ENCODE measurements at regions not wholly inside any gene's neighbourhood (a gene's known extent, or its start where the extent isn't known, plus 50 kb on each side); places are given as distances from the start of the nearest gene placed in this dataset.

DNA sequence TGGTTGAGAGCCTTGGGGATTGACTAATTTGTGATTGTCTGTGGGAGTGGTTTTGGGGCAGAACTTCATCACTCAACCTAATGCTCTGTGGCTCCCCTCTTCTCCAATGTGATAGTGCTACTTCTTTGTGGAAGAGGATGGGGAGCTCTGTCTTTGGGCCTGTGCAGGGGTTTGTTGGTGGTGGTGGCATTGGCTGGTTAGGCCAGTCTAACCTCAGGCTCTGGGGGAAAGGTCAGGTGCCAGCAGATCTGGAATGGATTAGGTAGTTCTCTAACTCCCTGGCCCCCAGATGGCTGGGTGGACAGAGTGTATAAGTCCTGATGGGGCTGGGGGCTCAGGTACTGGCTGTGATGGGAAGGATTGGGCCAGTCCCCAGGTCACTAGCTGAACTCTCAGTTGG is 129.0 kb upstream of the CHD6 start:
- ChIA-PET POLR2A (ENCODE audit: unreplicated experiment) (no interaction called here), CTCF (interaction anchor here (0.6 to 1.4 kb wide), 3 partner anchors 8 to 199 kb away, joined by 3 to 4 read pairs (median 3); no protein-coding TSS in a partner anchor)
- no peak overlapping the region for H3K23ac ChIP-seq (ENCODE audit: low read depth, low read length)
- BruUV-seq (replicated peaks), result no TSS peak
- H2BK120ac ChIP-seq (ENCODE audit: low read depth, low read length), result no peak overlapping the region
- H3K79me1 ChIP-seq (ENCODE audit: low read depth in 1 of 2, low read length in 2 of 2), result no peaks in the 10 kb centered on the region
- no peaks in the 10 kb centered on the region for H3K36me3 ChIP-seq (ENCODE audit: control insufficient read depth, insufficient read depth, low read length)
- no peak overlapping the region for H2AK9ac ChIP-seq (replicated peaks; ENCODE audit: low read depth, low read length, poor library complexity)
- intact Hi-C loops (cut with micrococcal nuclease) (no loop called here), in situ Hi-C loops (cut with MboI; ENCODE audit: low sequenced_read_pairs) (no loop called here), dilution Hi-C loops (cut with HindIII; ENCODE audit: low sequenced_read_pairs, unreplicated experiment) (no loop called here)
- no peaks in the 10 kb centered on the region for H3K9me1 ChIP-seq (ENCODE audit: insufficient read depth, low read length)
- no peak overlapping the region for H3K27ac ChIP-seq (ENCODE audit: insufficient read depth, low read length)
- H4K91ac ChIP-seq (ENCODE audit: insufficient read depth, low read depth, low read length), result no peak overlapping the region
- no peak for TF ChIP-seq POLR2A (IDR thresholded peaks at IDR 0.05; ENCODE audit: low read depth, low read length)
- TF ChIP-seq, protein P1, sequence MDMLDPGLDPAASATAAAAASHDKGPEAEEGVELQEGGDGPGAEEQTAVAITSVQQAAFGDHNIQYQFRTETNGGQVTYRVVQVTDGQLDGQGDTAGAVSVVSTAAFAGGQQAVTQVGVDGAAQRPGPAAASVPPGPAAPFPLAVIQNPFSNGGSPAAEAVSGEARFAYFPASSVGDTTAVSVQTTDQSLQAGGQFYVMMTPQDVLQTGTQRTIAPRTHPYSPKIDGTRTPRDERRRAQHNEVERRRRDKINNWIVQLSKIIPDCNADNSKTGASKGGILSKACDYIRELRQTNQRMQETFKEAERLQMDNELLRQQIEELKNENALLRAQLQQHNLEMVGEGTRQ (IDR thresholded peaks at IDR 0.05; ENCODE audit: low read depth, low read length), result no peak
- no peak for TF ChIP-seq CEBPB (IDR thresholded peaks at IDR 0.05; ENCODE audit: low read depth, low read length)
- TF ChIP-seq BHLHE40 (IDR thresholded peaks at IDR 0.05; ENCODE audit: low read depth, low read length), result no peak
- no peak for TF ChIP-seq MXI1 (IDR thresholded peaks at IDR 0.05; ENCODE audit: borderline replicate concordance, low read depth, low read length)
- no peak for TF ChIP-seq MAFK (IDR thresholded peaks at IDR 0.05; ENCODE audit: low read depth, low read length)
- no peak overlapping the region for H3K9ac ChIP-seq (ENCODE audit: low read depth, low read length)
- no peak overlapping the region for H2BK15ac ChIP-seq (ENCODE audit: low read depth, low read length)
- no peak for DNase-seq
- no peak overlapping the region for H2AK5ac ChIP-seq (ENCODE audit: low read depth, low read length)
- H4K5ac ChIP-seq (ENCODE audit: low read depth, low read length), result no peak overlapping the region
- H3K4me3 ChIP-seq (ENCODE audit: insufficient read depth, low read depth, low read length), result no peak overlapping the region
- no peak overlapping the region for H3K4me2 ChIP-seq (ENCODE audit: low read depth, low read length)
- H4K20me1 ChIP-seq (ENCODE audit: insufficient read depth, low read length), result no peaks in the 10 kb centered on the region
- H3K56ac ChIP-seq (ENCODE audit: extremely low read depth, insufficient read depth, low read length), result no peak overlapping the region
- no peak overlapping the region for H3K14ac ChIP-seq (replicated peaks; ENCODE audit: low read depth, low read length)
- no peak overlapping the region for H3K18ac ChIP-seq (ENCODE audit: low read depth, low read length)
- no peaks in the 10 kb centered on the region for H3K4me1 ChIP-seq (ENCODE audit: control insufficient read depth, insufficient read depth, low read length)
- H3K9me3 ChIP-seq (ENCODE audit: control insufficient read depth, insufficient read depth, low read length), result no peaks in the 10 kb centered on the region
- no peaks in the 10 kb centered on the region for H3K27me3 ChIP-seq (ENCODE audit: control insufficient read depth, insufficient read depth, low read length)
- ATAC-seq (ENCODE audit: low read depth), result no peak
- no peak overlapping the region for H2BK5ac ChIP-seq (ENCODE audit: low read depth, low read length, poor library complexity, severe bottlenecking)
- H2BK20ac ChIP-seq (ENCODE audit: low read depth, low read length), result no peak overlapping the region
- H3K4ac ChIP-seq (ENCODE audit: low read depth, low read length), result no peak overlapping the region
- no peak overlapping the region for H2AFZ ChIP-seq (replicated peaks; ENCODE audit: low read length, poor library complexity)
- H4K8ac ChIP-seq (ENCODE audit: low read depth in 2 of 2, low read length in 2 of 2), result no peak overlapping the region
